NCI-H2029 treated with DMSO at 0.1 percent for 48 hours (cell line): ENCODE measurements at regions not wholly inside any gene's neighbourhood (a gene's known extent, or its start where the extent isn't known, plus 50 kb on each side); places are given as distances from the start of the nearest gene placed in this dataset.
A peak's percentile ranks its signal among the peaks of the same experiment; 100 is the strongest.

Source experiments
- DNase-seq: peaks from one replicate; lab custom pipeline; 2025; lab: John Stamatoyannopoulos, UW

DNA sequence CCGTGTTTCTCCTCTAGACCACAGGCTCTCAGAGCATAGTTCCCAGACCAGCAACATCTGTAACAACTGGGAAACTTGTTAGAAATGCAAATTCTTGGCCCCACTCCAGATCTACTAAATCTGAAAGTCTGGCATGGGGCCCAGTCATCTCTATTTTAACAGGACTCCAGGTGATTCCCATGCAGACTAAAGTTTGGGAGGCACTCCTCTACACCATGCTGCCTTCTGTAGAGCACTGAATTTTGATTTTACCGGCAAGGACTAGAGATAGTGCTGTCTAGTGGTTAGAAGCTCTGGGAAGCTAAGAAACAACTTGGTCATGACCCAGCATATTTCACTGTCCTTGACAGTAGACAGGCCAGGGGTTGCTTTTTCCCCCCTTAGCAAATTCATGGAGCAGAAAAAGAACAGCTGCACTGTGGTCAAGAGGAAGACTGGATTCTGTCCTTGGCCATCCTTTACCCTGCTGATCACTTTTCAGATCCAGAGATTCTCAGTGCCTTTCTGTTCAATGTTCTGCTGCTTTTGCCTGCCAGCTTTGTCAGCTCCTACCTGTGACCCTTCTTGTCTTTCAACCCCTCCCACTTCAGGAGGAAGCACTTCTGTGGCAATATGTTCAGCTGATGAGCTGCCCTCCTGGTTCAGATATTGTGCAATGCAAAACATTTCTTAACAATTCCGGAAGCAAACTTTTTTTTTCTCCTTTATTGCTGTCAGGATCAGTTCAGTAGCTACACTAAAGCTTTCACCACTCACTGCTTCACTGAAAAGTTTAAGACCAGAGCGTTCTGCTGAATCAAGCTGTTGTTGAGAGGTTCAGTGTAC, 133.8 kb upstream of the NUDT4 start:
- peak; percentile 1 for DNase-seq

GRCh38 chr12:93244514-93245077, 133.1 kb upstream of the NUDT4 start:
- DNase-seq: no peak

DNA sequence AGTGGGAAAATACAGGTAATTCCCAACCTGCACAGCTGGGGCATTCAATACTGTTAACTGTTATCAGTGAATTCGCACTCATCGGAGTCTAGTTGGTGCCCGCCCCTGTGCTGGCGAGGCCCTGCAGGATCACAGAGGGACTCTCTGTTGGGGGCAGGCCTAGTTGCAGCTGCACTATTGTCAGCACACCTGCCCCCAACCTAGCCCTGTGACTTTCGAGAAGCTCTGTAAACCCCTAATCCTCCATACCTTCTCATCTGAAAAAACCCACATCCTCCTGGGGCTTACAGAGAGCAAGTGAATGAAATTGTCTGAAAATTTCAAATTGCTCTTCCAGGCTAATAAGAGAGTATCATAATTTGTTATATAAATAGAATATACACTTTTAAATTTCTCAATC, 132.2 kb upstream of the NUDT4 start:
- no peak for DNase-seq

DNA sequence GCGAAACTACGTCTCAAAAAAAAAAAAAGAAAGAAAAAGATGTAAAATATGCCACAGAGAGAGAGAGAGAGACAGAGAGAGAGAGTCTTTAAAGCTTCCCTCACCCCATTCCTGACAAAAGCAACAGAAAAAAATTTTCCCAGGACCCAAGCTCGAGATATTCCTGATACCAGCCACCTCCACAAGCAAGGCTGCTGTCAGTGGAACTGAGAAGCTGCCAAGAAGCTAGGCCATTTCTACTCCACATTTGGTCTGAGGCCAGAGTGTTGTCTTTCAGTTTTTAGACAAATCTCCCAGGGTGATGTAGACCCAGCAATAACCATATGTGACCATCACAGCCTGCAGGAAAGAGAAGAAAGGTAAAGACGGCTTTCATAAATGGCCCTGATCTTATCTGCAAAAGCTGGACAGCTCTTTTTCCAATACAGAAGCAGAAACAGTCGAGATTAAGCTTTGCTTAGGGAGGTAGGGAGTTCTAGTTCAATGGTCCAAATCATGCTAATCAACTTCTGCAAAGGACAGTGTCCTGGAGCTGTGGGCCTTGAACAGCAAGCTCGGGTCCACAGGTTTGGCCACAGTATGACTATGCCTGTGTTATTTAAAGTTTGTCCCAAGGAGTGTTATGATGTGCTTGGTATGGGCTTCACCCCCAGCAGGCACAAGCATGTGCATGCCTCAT, 130.3 kb upstream of the NUDT4 start:
- no peak for DNase-seq

- DNase-seq: no peak
These were observed 125.5 kb upstream of the NUDT4 start for GRCh38 chr12:93252221-93252620.

- no peak for DNase-seq
These were observed 122.8 kb upstream of the NUDT4 start for GRCh38 chr12:93254911-93255310.

- DNase-seq: no peak
These were observed 121.3 kb upstream of the NUDT4 start for GRCh38 chr12:93256256-93256969.

DNA sequence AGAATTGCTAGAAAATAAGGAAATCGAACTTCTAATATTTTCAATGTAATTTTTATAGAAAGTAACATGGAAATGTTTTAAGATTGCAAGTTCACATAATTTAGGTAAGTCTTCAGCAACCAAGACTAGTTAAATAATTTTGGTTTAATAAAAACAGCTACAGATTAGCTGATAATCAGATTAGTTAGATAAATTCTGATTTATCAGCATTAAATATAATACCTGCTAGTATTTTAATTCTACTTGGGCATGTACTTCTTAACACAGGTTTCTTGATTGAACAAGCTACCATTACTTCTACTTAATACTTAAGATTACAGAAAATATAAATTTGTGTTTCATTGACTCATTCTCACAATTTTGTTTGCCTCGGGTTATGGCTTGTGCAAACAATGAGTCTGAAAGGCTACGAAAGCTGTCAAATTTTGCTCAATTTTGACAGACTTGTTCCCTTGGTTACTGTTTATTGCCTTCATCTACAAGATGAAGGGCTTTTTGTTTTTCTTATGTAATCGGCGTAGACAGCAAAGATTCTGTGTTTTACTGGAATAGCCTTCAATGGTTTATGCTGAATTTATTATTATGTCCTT, 116.1 kb upstream of the NUDT4 start:
- DNase-seq: no peak

DNA sequence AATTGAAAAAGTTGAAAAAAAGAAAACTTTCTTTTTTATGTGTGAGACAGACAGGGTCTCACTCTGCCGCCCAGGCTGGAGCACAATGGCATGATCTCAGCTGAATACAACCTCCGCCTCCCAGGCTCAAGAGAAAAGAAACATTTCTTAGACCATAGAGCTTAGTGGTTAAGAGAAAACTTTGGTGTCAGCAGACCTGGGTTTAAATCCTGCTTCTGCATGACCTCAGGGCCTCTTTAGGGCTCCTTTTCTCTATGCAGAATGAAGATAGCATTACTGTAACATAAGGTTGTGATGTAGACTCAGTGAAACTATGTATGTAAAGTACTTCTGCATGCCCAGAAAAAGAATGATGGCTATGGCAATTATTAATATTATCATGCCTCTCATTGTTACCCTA, 104.7 kb upstream of the NUDT4 start:
- no peak for DNase-seq

- no peak for DNase-seq
These were observed 103.7 kb upstream of the NUDT4 start for GRCh38 chr12:93273834-93274564.

- DNase-seq: no peak
These were observed 102.8 kb upstream of the NUDT4 start for GRCh38 chr12:93274937-93275336.

DNA sequence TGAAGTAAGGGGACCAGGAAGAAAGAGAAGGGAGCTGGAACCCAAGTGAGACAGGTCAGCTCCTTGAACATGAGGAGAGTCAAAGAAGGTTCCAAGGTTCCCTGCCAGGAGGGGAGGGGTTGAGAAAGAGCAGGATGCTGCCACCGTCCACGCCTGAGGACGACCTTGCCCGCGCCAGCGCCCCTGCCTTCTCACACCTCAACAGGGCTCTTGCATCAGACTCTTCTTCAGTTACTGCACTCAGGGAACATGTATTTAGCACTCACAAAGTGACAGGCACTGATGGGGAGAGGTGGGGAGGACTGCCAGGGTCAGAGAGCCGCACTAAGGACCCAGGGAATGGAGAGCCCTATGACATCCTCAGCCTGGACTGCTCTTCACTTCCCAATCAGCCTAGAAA, 102.1 kb upstream of the NUDT4 start:
- no peak for DNase-seq

DNA sequence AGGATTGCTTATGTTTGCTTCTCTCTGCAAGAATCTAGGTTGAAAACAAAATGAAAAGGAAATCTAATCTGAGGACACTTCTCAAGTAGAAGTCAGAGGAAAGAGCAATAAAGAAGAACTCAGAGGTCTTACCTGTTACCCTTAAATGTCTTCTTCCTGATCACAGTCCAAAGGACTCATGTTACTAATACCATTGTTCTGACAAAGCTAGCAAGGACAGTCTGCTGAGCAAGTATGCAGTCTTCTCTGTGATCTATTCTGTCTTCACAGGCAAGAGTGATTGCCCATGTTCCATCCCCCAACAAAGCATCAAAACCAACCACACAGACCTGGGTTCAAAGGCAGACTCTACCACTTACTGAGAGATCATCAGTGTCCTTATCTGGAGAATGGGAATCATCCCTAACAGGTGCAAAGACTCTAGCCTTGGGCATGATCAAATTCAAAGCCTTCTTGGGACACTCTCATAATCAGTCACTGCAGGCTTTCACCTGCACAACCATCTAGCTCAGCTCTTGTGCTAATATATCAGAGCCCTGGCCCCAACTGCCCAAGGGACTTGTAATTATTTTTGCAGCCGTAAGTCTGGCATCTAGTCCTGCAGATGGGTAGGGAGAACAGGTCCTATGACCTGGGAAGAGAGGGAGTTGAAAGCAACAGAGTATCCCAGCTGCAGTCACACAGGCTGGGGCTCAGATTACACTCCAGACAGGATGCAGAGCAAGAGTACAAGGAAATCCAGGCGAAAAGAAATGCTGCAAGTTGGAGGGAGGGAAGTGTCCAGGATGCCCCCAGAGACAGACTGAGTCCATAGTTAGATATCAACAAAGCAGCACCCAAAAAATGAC, 97.9 kb upstream of the NUDT4 start:
- DNase-seq: no peak

- DNase-seq: no peak
These were observed 90.6 kb upstream of the NUDT4 start for GRCh38 chr12:93287149-93287548.

DNA sequence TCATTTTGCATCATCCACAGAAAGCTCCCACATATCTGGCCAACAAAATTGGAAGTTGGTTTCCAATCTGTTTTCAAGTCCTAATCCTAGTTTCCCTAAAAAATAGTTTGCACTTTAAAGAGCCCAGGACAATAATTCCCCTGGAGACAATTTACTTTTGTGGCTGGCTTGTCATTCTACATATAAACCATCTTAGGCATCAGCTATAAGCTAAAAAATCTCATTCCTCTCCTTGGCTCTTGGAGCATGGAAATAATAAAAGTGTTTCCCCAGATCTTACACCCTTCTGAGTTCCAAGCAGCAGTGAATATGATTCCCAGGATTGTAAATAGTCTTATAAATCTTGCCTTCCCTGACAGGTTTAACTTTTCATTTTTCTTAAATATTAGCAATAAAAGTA, 89.1 kb upstream of the NUDT4 start:
- no peak for DNase-seq

GRCh38 chr12:93290391-93290790, 87.3 kb upstream of the NUDT4 start:
- no peak for DNase-seq

DNA sequence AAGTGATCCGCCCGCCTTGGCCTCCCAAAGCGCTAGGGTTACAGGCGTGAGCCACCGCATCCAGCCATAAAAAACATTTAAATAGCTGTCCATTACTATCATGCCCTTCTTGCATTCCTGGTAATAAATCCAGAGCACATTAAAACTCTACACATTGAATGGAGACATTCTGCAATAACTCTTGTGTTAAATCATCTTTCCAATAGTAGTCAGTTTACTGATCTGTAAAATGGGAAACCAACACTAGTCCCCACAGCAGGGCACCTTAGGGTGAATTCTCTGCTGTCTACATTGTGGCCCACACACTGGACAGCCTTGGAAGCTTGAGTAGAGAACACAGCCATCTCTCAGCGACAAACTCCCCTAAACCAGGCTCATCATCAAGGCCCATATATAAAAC, 85.5 kb upstream of the NUDT4 start:
- no peak for DNase-seq

DNA sequence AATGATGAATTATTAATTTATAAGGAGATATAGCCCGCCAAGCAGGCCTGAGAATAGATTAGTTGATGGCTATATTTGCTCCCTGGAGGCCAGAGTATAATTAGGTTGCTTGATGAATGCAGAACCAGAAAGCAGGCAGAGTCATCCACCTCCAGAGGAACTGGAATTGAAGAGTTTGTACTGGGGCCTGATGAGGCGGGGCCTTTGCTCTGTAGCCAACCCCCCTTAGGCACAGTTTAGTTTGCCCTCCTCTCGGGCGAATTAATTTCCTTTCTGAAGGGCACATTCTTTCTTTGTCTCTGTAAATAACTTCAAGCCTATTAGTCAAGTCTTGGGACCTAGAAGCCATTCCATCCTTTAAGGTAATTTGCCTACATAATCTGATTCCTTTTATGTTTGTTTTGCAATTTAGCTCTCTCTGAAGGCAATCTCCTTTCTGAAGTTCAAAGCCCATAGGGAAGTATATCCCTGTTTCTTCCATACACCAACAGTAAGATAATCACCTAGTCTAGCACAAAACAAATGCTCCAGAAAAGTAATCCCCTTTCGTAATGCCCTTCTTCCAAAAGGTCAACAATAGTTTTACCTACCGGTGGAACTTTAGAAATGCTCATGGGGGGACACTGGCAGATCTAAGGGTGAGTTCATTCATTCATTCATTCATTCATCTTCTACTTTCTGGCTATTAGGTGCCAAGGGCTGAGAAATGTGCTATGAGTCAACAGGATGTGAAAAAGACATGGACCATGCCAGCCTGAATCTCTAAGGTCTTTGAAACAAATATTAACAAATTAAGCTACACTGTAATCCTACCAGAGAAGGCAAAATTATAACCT, 84.8 kb upstream of the NUDT4 start:
- DNase-seq: no peak

- no peak for DNase-seq
These were observed 80.7 kb upstream of the NUDT4 start for GRCh38 chr12:93297032-93297431.

GRCh38 chr12:93297536-93297935, 80.2 kb upstream of the NUDT4 start:
- no peak for DNase-seq
